Mesenchymal stem cell (in vitro differentiated cells and primary cell): ENCODE measurements at regions not wholly inside any gene's neighbourhood (a gene's known extent, or its start where the extent isn't known, plus 50 kb on each side); places are given as distances from the start of the nearest gene placed in this dataset.
"Not testable (repeated sequence)": the region's sequence is repeated elsewhere in the genome, so short reads cannot be mapped to it uniquely, and the experiment has no call there.

Source experiments
- DNase-seq: peaks from one replicate; pipeline ENCODE4 v3.0.0-alpha.2; 2013
- H2AFZ ChIP-seq: one replicate; pipeline ENCODE4 v1.6.1; 2013; ENCODE audit warnings: low read depth, mild to moderate bottlenecking, control low read depth, inconsistent platforms, low read length, moderate library complexity
- H2AK5ac ChIP-seq: 2 replicates; pipeline ENCODE4 v1.6.1; 2013; ENCODE audit warnings: low read length, moderate library complexity, mild to moderate bottlenecking, inconsistent platforms; ENCODE audit not compliant: severe bottlenecking
- H2BK120ac ChIP-seq: one replicate; pipeline ENCODE4 v1.6.1; 2013; ENCODE audit warnings: low read depth, mild to moderate bottlenecking, inconsistent platforms, low read length, moderate library complexity
- H2BK12ac ChIP-seq, 2 experiments: one replicate each; pipeline ENCODE4 v1.6.1; 2013; ENCODE audit warnings: inconsistent platforms in 2 of 2, low read length in 2 of 2, mild to moderate bottlenecking in 2 of 2, moderate library complexity in 2 of 2, control low read depth in 1 of 2
- H2BK15ac ChIP-seq: one replicate; pipeline ENCODE4 v1.6.1; 2013; ENCODE audit warnings: mild to moderate bottlenecking, low read depth, inconsistent platforms; ENCODE audit not compliant: poor library complexity, severe bottlenecking
- H2BK5ac ChIP-seq: 2 replicates; pipeline ENCODE4 v1.6.1; 2013; ENCODE audit warnings: low read depth, mild to moderate bottlenecking, low read length, control low read depth, inconsistent platforms; ENCODE audit not compliant: poor library complexity, severe bottlenecking
- H3K14ac ChIP-seq, 2 experiments: one replicate each; pipeline ENCODE4 v1.6.1; 2013; ENCODE audit warnings: inconsistent platforms in 2 of 2, low read length in 2 of 2, control low read depth in 1 of 2, mild to moderate bottlenecking in 1 of 2, moderate library complexity in 1 of 2
- H3K18ac ChIP-seq, 2 experiments: one replicate each; pipeline ENCODE4 v1.6.1; 2013; ENCODE audit warnings: inconsistent platforms in 2 of 2, low read length in 2 of 2, control low read depth in 1 of 2, low read depth in 1 of 2, mild to moderate bottlenecking in 1 of 2
- H3K23ac ChIP-seq, 2 experiments: one replicate each; pipeline ENCODE4 v1.6.1; 2013; ENCODE audit warnings: inconsistent platforms in 2 of 2, low read length in 2 of 2, mild to moderate bottlenecking in 2 of 2, moderate library complexity in 2 of 2, control low read depth in 1 of 2
- H3K27ac ChIP-seq: 2 replicates; pipeline ENCODE4 v1.5.1; 2013; ENCODE audit warnings: mild to moderate bottlenecking, moderate library complexity, low read length, control low read depth, inconsistent platforms; ENCODE audit not compliant: poor library complexity, severe bottlenecking
- H3K27me3 ChIP-seq, 2 experiments: 2 replicates each; pipeline versions ENCODE4 v1.6.1 to v1.7.0; 2013; ENCODE audit warnings: low read length in 2 of 2, mild to moderate bottlenecking in 2 of 2, moderate library complexity in 2 of 2, control low read depth in 1 of 2, inconsistent platforms in 1 of 2; ENCODE audit not compliant: control insufficient read depth in 1 of 2, insufficient read depth in 1 of 2
- H3K36me3 ChIP-seq, 2 experiments: 2 replicates each; pipeline versions ENCODE4 v1.6.1 to v1.7.0; 2013; ENCODE audit warnings: low read length in 2 of 2, control low read depth in 1 of 2, inconsistent platforms in 1 of 2, low read depth in 1 of 2, mild to moderate bottlenecking in 1 of 2; ENCODE audit not compliant: insufficient read depth in 2 of 2, control insufficient read depth in 1 of 2
- H3K4ac ChIP-seq, 2 experiments: one replicate each; pipeline ENCODE4 v1.6.1; 2013; ENCODE audit warnings: inconsistent platforms in 2 of 2, low read length in 2 of 2, mild to moderate bottlenecking in 2 of 2, moderate library complexity in 2 of 2, control low read depth in 1 of 2, low read depth in 1 of 2
- H3K4me1 ChIP-seq: 2 replicates; pipeline ENCODE4 v1.6.1; 2013; ENCODE audit warnings: low read depth, low read length, control low read depth; ENCODE audit not compliant: control insufficient read depth, insufficient read depth
- H3K4me2 ChIP-seq: 2 replicates; pipeline ENCODE4 v1.6.1; 2013; ENCODE audit warnings: low read length, mild to moderate bottlenecking, inconsistent platforms; ENCODE audit not compliant: poor library complexity, severe bottlenecking
- H3K4me3 ChIP-seq, 2 experiments: 2 replicates each; pipeline versions ENCODE4 v1.5.1 to v1.7.0; 2013; ENCODE audit warnings: low read length in 2 of 2, mild to moderate bottlenecking in 2 of 2, control low read depth in 1 of 2, low read depth in 1 of 2; ENCODE audit not compliant: insufficient read depth in 1 of 2
- H3K79me1 ChIP-seq: replicated peaks from 2 replicates; pipeline ENCODE4 v1.6.1; 2013; ENCODE audit warnings: mild to moderate bottlenecking, control low read depth, low read length, inconsistent platforms; ENCODE audit not compliant: poor library complexity, severe bottlenecking
- H3K9ac ChIP-seq: 2 replicates; pipeline ENCODE4 v1.7.0; 2013; ENCODE audit warnings: mild to moderate bottlenecking, low read length, moderate library complexity
- H3K9me3 ChIP-seq: 2 replicates; pipeline ENCODE4 v1.7.0; 2013; ENCODE audit warnings: mild to moderate bottlenecking, low read length; ENCODE audit not compliant: control insufficient read depth
- H4K8ac ChIP-seq: one replicate; pipeline ENCODE4 v1.6.1; 2013; ENCODE audit warnings: inconsistent platforms, mild to moderate bottlenecking, low read length, moderate library complexity
- H4K91ac ChIP-seq: one replicate; pipeline ENCODE4 v1.6.1; 2013; ENCODE audit warnings: mild to moderate bottlenecking, low read length, inconsistent platforms
- WGBS: methylation state at CpG from one replicate; pipeline ENCODE4 v1.1.7; 2013; ENCODE audit warnings: mixed read lengths; 5-methylcytosine and 5-hydroxymethylcytosine counted together

DNA sequence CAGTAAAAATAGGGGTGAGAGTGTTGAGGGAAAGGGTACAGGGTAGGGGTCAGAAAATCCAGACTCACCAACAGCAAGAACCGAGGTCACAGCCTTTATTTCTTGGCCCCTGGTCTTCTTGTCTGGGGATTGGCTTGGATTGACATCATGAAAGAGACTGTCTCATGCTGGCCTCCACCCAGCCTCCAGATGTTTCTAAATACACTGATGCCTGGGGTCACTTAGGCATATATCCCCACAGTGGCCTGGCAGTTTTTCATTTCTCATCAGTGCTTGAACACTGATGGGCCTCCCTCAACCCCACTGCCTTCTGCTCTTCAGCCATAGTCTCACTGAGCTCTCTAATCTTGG is 173.9 kb downstream of the RTL9 start:
- no peak overlapping the region for H3K4ac ChIP-seq
- no peak overlapping the region for H2BK15ac ChIP-seq
- H2BK120ac ChIP-seq, result no peak overlapping the region
- no peak overlapping the region for H3K27ac ChIP-seq
- no CpG with 5 or more reads among the region's 1 CpG for WGBS
- no peak overlapping the region for H4K91ac ChIP-seq
- H3K14ac ChIP-seq, result no peak overlapping the region
- no peak overlapping the region for H2BK5ac ChIP-seq
- no peak overlapping the region for H4K8ac ChIP-seq
- H3K9me3 ChIP-seq, result no peaks in the 10 kb centered on the region
- no peaks in the 10 kb centered on the region for H3K79me1 ChIP-seq
- no peak overlapping the region for H3K18ac ChIP-seq
- H3K27me3 ChIP-seq, result peaks cover 0 to 9% of the 10 kb centered on the region in 2 experiments
- no peak overlapping the region for H2AK5ac ChIP-seq
- no peak overlapping the region for H2AFZ ChIP-seq
- H3K23ac ChIP-seq, result no peak overlapping the region
- H3K4me3 ChIP-seq, result no peak overlapping the region
- H2BK12ac ChIP-seq, result no peak overlapping the region
- no peaks in the 10 kb centered on the region for H3K4me1 ChIP-seq
- H3K4me2 ChIP-seq, result no peak overlapping the region
- DNase-seq, result no peak
- no peak overlapping the region for H3K9ac ChIP-seq
- H3K36me3 ChIP-seq, result no peaks in the 10 kb centered on the region

- no peak for DNase-seq
- H3K4me2 ChIP-seq, result no peak overlapping the region
- no peak overlapping the region for H3K4me3 ChIP-seq
- no peak overlapping the region for H2AK5ac ChIP-seq
- no peak overlapping the region for H3K9ac ChIP-seq
- H3K14ac ChIP-seq, result no peak overlapping the region
- no peak overlapping the region for H3K4ac ChIP-seq
- H4K91ac ChIP-seq, result no peak overlapping the region
- no peaks in the 10 kb centered on the region for H3K4me1 ChIP-seq
- H3K27me3 ChIP-seq, result no peaks in the 10 kb centered on the region
- H3K18ac ChIP-seq, result no peak overlapping the region
- H3K23ac ChIP-seq, result no peak overlapping the region
- WGBS, result 70% methylated on average over 2 of the region's 2 CpGs
- H2BK5ac ChIP-seq, result no peak overlapping the region
- no peak overlapping the region for H4K8ac ChIP-seq
- H2BK12ac ChIP-seq, result no peak overlapping the region
- no peaks in the 10 kb centered on the region for H3K36me3 ChIP-seq
- H2AFZ ChIP-seq, result no peak overlapping the region
- no peak overlapping the region for H2BK15ac ChIP-seq
- H3K27ac ChIP-seq, result no peak overlapping the region
- no peaks in the 10 kb centered on the region for H3K79me1 ChIP-seq
- H3K9me3 ChIP-seq, result peaks cover 9% of the 10 kb centered on the region
- no peak overlapping the region for H2BK120ac ChIP-seq
Observed at GRCh38 chrX:110536816-110537215, 178.2 kb downstream of the RTL9 start.

GRCh38 chrX:110541266-110541665 is 182.6 kb downstream of the RTL9 start:
- Histone ChIP-seq H3K79me1 (no peaks in the 10 kb centered on the region), H4K8ac (no peak overlapping the region), H3K9me3 (peaks cover 9% of the 10 kb centered on the region), H3K4me3 (no peak overlapping the region), H3K36me3 (no peaks in the 10 kb centered on the region), H3K4me1 (no peaks in the 10 kb centered on the region), H3K9ac (no peak overlapping the region), H2BK5ac (no peak overlapping the region), H2AK5ac (no peak overlapping the region), H3K18ac (no peak overlapping the region), H2BK120ac (no peak overlapping the region), H3K4ac (no peak overlapping the region), H2BK12ac (no peak overlapping the region), H3K4me2 (no peak overlapping the region), H4K91ac (no peak overlapping the region), H2BK15ac (no peak overlapping the region), H3K14ac (no peak overlapping the region), H3K27me3 (peaks cover 0 to 8% of the 10 kb centered on the region in 2 experiments), H3K27ac (no peak overlapping the region), H3K23ac (no peak overlapping the region), H2AFZ (no peak overlapping the region)
- DNase-seq, result no peak
- WGBS, result no CpG with 5 or more reads among the region's 1 CpG

- DNase-seq, H3K27ac ChIP-seq, H3K18ac ChIP-seq, H2BK5ac ChIP-seq, H4K8ac ChIP-seq, H3K79me1 ChIP-seq, H2AK5ac ChIP-seq, H3K14ac ChIP-seq, H2AFZ ChIP-seq, H3K4me1 ChIP-seq, H3K4ac ChIP-seq, H3K9me3 ChIP-seq, H3K9ac ChIP-seq, H2BK15ac ChIP-seq, H3K4me2 ChIP-seq, H3K23ac ChIP-seq, H3K27me3 ChIP-seq, H3K36me3 ChIP-seq, H4K91ac ChIP-seq, H2BK120ac ChIP-seq, H3K4me3 ChIP-seq, H2BK12ac ChIP-seq: not testable (repeated sequence)
- no CpG with 5 or more reads among the region's 4 CpGs for WGBS
Observed at GRCh38 chrX:110550854-110551253, 192.2 kb downstream of the RTL9 start.
